ENCODE measurements at regions not wholly inside any gene's neighbourhood (a gene's known extent, or its start where the extent isn't known, plus 50 kb on each side); places are given as distances from the start of the nearest gene placed in this dataset.
"Not testable (repeated sequence)": the region's sequence is repeated elsewhere in the genome, so short reads cannot be mapped to it uniquely, and the experiment has no call there.

DNA sequence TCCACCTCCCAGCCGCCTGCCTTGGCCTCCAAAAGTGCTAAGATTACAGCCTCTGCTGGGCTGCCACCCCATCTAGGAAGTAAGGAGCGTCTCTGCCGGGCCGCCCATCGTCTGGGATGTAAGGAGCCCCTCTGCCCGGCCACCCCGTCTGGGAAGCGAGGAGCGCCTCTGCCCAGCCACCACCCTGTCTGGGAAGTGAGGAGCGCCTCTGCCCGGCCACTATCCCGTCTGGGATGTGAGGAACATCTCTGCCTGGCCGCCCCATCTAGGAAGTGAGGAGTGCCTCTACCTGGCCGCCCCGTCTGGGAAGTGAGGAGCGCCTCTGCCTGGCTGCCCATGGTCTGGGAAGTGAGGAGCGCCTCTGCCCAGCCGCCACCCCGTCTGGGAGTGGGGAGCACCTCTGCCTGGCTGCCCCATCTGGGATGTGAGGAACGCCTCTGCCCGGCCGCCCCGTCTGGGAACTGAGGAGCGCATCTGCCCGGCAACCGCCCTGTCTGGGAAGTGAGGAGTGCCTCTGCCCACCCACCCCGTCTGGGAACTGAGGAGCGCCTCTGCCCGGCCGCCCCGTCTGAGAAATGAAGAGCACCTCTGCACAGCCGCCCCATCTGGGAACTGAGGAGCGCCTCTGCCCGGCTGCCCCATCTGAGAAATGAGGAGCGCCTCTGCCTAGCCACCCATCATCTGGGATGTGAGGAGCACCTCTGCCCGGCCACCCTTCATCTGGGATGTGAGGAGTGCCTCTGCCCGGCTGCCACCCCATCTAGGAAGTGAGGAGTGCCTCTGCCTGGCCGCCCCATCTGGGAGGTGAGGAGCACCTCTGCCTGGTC lies 137.8 kb upstream of the PALMD start:
- no peak for DNase-seq
- Mint-ChIP-seq H3K27ac (no peak overlapping the region), H3K27me3 (ENCODE audit: low read depth) (no peaks in the 10 kb centered on the region), H3K36me3 (ENCODE audit: low read depth) (no peaks in the 10 kb centered on the region), H3K9me3 (ENCODE audit: insufficient read depth) (no peaks in the 10 kb centered on the region), H3K4me1 (ENCODE audit: low read depth) (no peaks in the 10 kb centered on the region), H3K4me3 (no peak overlapping the region)
- CTCF ChIA-PET = no interaction called here
- POLR2A ChIA-PET = no interaction called here
- no peak for ATAC-seq

DNA sequence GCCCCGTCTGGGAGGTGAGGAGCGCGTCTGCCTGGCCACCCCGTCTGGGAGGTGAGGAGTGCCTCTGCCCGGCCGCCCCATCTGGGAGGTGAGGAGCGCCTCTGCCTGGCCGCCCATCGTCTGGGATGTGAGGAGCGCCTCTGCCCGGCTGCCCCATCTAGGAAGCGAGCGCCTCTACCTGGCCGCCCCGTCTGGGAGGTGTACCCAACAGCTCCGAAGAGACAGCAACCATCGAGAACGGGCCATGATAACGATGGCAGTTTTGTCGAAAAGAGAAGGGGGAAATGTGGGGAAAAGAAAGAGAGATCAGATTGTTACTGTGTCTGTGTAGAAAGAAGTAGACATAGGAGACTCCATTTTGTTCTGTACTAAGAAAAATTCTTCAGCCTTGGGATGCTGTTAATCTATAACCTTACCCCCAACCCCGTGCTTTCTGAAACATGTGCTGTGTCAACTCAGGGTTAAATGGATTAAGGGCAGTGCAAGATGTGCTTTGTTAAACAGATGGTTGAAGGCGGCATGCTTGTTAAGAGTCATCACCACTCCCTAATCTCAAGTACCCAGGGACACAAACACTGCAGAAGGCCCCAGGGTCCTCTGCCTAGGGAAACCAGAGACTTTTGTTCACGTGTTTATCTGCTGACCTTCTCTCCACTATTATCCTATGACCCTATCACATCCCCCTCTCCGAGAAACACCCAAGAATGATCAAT lies 137.0 kb upstream of the PALMD start:
- H3K36me3 Mint-ChIP-seq (ENCODE audit: low read depth); POLR2A ChIA-PET; DNase-seq; H3K4me1 Mint-ChIP-seq (ENCODE audit: low read depth); H3K27me3 Mint-ChIP-seq (ENCODE audit: low read depth); H3K27ac Mint-ChIP-seq; CTCF ChIA-PET; ATAC-seq; H3K4me3 Mint-ChIP-seq; H3K9me3 Mint-ChIP-seq (ENCODE audit: insufficient read depth): not testable (repeated sequence)

DNA sequence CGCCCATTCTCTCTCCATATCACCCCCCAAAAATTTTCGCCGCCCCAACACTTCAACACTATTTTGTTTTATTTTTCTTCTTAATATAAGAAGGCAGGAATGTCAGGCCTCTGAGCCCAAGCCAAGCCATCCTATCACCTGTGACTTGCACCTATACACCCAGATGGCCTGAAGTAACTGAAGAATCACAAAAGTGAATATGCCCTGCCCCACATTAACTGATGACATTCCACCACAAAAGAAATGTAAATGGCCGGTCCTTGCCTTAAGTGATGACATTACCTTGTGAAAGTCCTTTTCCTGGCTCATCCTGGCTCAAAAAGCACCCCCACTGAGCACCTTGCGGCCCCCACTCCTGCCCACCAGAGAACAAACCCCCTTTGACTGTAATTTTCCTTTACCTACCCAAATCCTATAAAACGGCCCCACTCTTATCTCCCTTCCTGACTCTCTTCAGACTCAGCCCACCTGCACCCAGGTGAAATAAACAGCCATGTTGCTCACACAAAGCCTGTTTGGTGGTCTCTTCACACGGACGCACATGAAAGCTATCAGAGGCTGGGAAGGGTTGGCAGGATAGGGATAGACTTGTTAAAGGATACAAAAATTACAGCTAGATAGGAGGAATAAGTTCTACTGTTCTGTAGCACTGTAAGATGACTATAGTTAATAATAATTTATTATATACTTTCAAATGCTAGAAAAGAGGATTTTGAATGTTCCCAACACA lies 130.9 kb upstream of the PALMD start:
- H3K27me3 Mint-ChIP-seq (ENCODE audit: low read depth); H3K36me3 Mint-ChIP-seq (ENCODE audit: low read depth); H3K4me3 Mint-ChIP-seq; ATAC-seq; CTCF ChIA-PET; H3K9me3 Mint-ChIP-seq (ENCODE audit: insufficient read depth); DNase-seq; H3K4me1 Mint-ChIP-seq (ENCODE audit: low read depth); H3K27ac Mint-ChIP-seq: not testable (repeated sequence)
- POLR2A ChIA-PET = interaction anchor here (0.6 kb wide), 1 partner anchor 221 kb away, joined by 3 read pairs; no protein-coding TSS in a partner anchor

DNA sequence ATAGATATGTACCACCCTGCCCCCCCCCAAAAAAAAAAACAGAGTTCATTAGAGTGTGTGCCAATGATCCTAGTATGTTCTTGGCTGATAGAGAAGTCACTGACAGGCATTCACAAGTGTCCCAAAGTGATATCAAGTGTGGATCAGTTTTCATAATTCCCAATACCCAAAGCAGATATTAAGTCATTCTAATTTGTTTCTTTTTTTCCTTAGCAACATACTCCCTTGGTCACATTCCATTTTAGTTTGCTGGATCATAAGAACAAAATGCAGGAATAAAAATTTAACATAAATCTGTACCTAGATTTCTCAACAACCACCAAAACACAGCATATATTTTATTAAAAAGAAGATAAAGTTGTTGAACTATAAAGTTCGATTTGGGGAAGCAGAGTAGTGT lies 129.8 kb upstream of the PALMD start:
- CTCF ChIA-PET = no interaction called here
- peaks cover 5% of the 10 kb centered on the region for H3K27me3 Mint-ChIP-seq (ENCODE audit: low read depth)

DNA sequence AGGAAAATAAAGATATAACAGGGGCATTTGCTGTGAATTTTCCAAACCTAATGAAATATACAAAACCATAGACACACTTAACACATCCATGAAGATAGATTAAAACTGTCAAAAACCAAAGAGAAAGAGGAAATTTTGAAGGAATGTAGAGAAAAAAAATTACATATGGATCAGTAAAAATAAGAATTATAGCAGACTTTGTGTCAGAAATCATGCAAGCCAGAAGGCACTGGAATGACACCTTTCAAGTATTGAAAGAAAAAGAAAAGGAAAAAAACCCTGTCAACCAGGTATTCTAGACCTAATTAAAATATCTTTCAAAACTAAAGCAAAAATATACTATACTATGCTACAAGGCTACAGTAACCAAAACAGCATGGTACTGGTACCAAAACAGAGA lies 125.8 kb upstream of the PALMD start:
- Mint-ChIP-seq H3K9me3 (ENCODE audit: insufficient read depth) (no peaks in the 10 kb centered on the region), H3K4me3 (no peak overlapping the region), H3K27ac (no peak overlapping the region), H3K4me1 (ENCODE audit: low read depth) (no peaks in the 10 kb centered on the region), H3K36me3 (ENCODE audit: low read depth) (no peaks in the 10 kb centered on the region), H3K27me3 (ENCODE audit: low read depth) (peaks cover 8% of the 10 kb centered on the region)
- ChIA-PET CTCF (no interaction called here), POLR2A (no interaction called here)
- ATAC-seq (no peak), DNase-seq (no peak)

More for the DNA sequence above, 129.8 kb upstream of the PALMD start:
- Mint-ChIP-seq H3K27ac (no peak overlapping the region), H3K9me3 (ENCODE audit: insufficient read depth) (no peaks in the 10 kb centered on the region), H3K36me3 (ENCODE audit: low read depth) (no peaks in the 10 kb centered on the region), H3K4me1 (ENCODE audit: low read depth) (no peaks in the 10 kb centered on the region), H3K4me3 (no peak overlapping the region)
- DNase-seq (no peak), ATAC-seq (no peak)
- POLR2A ChIA-PET = no interaction called here

DNA sequence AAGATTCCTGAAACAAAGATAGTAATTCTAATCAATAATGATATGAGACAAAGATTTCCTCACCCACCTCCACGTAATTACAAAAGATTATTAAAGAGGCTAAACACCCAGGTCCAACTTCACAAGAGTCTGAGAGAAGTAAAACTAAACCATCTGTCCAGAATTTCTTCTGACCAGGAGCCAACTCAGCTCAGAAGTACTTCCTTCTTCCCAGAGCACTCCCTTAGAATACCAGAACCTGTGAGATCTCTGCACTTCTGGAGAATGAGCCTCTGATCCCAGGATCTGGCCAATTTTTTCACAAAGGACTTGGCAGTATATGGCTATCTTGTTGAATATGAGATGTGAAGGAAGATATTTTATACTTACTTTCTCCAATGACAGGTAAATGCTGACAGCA lies 120.6 kb upstream of the PALMD start:
- ChIA-PET CTCF (no interaction called here), POLR2A (no interaction called here)
- ATAC-seq (no peak), DNase-seq (no peak)
- Mint-ChIP-seq H3K27ac (no peak overlapping the region), H3K36me3 (ENCODE audit: low read depth) (no peaks in the 10 kb centered on the region), H3K4me1 (ENCODE audit: low read depth) (no peaks in the 10 kb centered on the region), H3K4me3 (no peak overlapping the region), H3K9me3 (ENCODE audit: insufficient read depth) (no peaks in the 10 kb centered on the region), H3K27me3 (ENCODE audit: low read depth) (peaks cover 3% of the 10 kb centered on the region)

DNA sequence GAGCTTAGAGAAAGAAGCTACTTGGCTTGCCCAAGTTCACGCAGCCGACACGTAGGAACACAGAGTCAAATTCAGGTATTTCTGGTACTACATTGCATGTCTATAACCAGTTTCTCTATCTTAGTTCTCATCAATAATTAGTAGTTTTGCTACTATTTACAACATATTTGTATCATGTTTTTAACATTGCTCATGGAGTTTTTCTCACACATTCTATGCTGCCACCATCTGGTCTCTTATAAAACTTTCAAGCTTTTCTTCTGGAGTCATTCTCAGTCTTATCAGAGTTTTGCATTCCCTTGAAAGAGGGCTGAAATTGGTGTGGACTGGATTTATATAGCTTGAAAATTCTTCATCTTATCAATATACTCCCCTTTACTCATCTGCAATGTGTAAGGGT lies 118.8 kb upstream of the PALMD start:
- no peaks in the 10 kb centered on the region for H3K9me3 Mint-ChIP-seq (ENCODE audit: insufficient read depth)
- H3K4me3 Mint-ChIP-seq = no peak overlapping the region
- no peak overlapping the region for H3K27ac Mint-ChIP-seq
- POLR2A ChIA-PET = no interaction called here
- DNase-seq (no peak), ATAC-seq (no peak)
- no peaks in the 10 kb centered on the region for H3K36me3 Mint-ChIP-seq (ENCODE audit: low read depth)
- H3K27me3 Mint-ChIP-seq (ENCODE audit: low read depth) = peaks cover 3% of the 10 kb centered on the region
- H3K4me1 Mint-ChIP-seq (ENCODE audit: low read depth) = no peaks in the 10 kb centered on the region
- CTCF ChIA-PET = interaction anchor here (1.7 kb wide), 1 partner anchor 778 kb away, joined by 3 read pairs; no protein-coding TSS in a partner anchor

DNA sequence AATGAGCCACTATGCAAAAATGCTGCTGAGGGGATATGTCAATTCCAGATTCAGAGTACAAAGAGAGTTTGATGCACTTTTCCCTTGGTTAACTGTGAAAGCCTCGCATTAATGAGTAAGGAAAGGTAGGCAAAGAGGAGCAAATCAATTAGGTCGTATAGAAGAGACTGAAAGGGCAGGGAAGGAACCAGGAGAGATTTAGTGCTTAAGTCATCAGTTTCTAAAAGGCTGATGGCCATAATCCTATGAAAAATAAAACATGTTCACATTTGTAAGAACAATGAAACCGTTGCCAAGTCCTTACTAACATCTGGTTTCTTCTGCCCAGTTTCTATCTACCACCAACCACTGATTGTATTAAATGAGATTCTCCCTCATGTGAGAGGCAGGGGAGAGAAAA lies 118.4 kb upstream of the PALMD start:
- POLR2A ChIA-PET = no interaction called here

DNA sequence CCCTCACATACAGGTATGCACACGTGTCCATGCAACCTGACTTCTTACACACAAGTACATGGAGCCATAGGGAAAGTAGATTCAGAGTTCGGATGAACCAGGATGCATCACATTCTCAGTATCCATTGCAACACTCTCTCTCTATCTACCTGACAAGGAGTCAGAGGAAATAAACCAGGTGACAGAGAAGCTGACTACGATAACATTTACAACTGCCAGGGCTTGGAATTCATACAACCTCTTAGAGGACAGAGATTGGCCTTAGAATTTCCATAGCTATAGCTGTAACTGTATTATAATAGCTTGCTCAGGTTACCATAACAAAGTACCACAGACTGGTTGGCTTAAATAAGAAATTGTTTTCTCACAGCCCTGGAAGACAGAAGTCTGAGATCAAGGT lies 116.9 kb upstream of the PALMD start:
- ATAC-seq (no peak), DNase-seq (no peak)
- Mint-ChIP-seq H3K27ac (no peak overlapping the region), H3K4me1 (ENCODE audit: low read depth) (no peaks in the 10 kb centered on the region), H3K36me3 (ENCODE audit: low read depth) (no peaks in the 10 kb centered on the region), H3K4me3 (no peak overlapping the region), H3K27me3 (ENCODE audit: low read depth) (peaks cover 3% of the 10 kb centered on the region), H3K9me3 (ENCODE audit: insufficient read depth) (no peaks in the 10 kb centered on the region)
- CTCF ChIA-PET = no interaction called here
- POLR2A ChIA-PET = no interaction called here

More for the DNA sequence above, 118.4 kb upstream of the PALMD start:
- DNase-seq (no peak), ATAC-seq (no peak)
- H3K27ac Mint-ChIP-seq = no peak overlapping the region
- no peaks in the 10 kb centered on the region for H3K36me3 Mint-ChIP-seq (ENCODE audit: low read depth)
- CTCF ChIA-PET = no interaction called here
- H3K9me3 Mint-ChIP-seq (ENCODE audit: insufficient read depth) = no peaks in the 10 kb centered on the region
- no peaks in the 10 kb centered on the region for H3K4me1 Mint-ChIP-seq (ENCODE audit: low read depth)
- H3K27me3 Mint-ChIP-seq (ENCODE audit: low read depth) = peaks cover 3% of the 10 kb centered on the region
- H3K4me3 Mint-ChIP-seq = no peak overlapping the region

DNA sequence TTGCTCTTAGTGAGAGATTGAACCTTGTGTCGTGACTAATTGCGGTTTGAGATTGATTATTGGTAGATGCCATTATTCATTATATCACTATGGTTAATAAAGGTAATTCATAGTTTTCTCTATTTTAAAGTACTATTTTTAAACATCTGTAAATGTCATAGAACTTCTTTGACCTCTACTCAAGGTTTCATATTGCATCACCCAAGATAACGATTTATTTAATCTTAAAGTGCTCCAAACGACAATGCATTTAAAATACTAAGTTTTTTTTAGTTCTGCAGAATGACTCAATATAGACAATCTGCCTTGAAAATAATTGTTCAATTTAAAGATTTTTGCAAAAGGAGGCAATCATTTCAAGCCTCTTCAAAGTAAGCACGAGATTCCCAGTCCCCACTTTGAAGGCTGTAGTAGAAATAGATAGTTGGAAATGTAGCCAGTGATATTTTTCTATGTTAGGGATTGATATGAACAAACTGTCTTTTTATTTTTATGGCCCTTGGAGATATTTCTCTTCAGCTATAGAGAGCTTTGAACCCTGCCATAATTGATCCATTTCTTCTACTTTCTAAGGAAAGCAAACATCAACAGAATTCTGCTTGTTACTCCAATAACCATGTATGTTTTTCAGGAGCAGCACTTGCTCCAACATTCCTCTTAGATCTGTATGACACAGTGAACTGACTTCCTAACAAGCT lies 114.2 kb upstream of the PALMD start:
- no peaks in the 10 kb centered on the region for H3K27me3 Mint-ChIP-seq (ENCODE audit: low read depth)
- H3K4me1 Mint-ChIP-seq (ENCODE audit: low read depth) = no peaks in the 10 kb centered on the region
- H3K4me3 Mint-ChIP-seq = no peak overlapping the region
- no peak for ATAC-seq
- no peaks in the 10 kb centered on the region for H3K36me3 Mint-ChIP-seq (ENCODE audit: low read depth)
- ChIA-PET CTCF (no interaction called here), POLR2A (interaction anchor here (0.5 kb wide), 1 partner anchor 30 kb away, joined by 3 read pairs; no protein-coding TSS in a partner anchor)
- H3K9me3 Mint-ChIP-seq (ENCODE audit: insufficient read depth) = no peaks in the 10 kb centered on the region
- no peak for DNase-seq
- H3K27ac Mint-ChIP-seq = no peak overlapping the region

DNA sequence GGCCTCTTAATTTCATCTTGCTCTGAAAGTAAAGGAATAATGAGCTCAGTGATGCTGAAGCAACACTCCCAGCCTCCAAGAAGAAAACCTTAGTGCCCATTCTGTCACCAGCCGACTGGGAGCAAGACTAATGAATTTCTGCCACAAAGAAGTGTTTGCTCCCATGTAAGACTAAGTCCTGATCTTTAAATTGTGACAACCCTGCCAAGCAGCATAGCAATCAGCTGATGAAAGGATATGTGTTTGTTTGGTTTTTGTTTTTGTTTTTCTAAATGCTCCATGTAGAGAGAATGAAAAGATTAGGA lies 113.7 kb upstream of the PALMD start:
- H3K4me1 Mint-ChIP-seq (ENCODE audit: low read depth) = no peaks in the 10 kb centered on the region
- CTCF ChIA-PET = no interaction called here

More for the DNA sequence above, 113.7 kb upstream of the PALMD start:
- Mint-ChIP-seq H3K4me3 (no peak overlapping the region), H3K9me3 (ENCODE audit: insufficient read depth) (no peaks in the 10 kb centered on the region), H3K27ac (no peak overlapping the region), H3K36me3 (ENCODE audit: low read depth) (no peaks in the 10 kb centered on the region), H3K27me3 (ENCODE audit: low read depth) (no peaks in the 10 kb centered on the region)
- ATAC-seq (no peak), DNase-seq (no peak)
- POLR2A ChIA-PET = no interaction called here

Data from activated CD8-positive, alpha-beta T cell treated with anti-CD3 and anti-CD28 coated beads, Interleukin-2, amount 10 ng/mL, durations not matched to agents 7 days and 5 days (primary cell).